ENCODE measurements at regions not wholly inside any gene's neighbourhood (a gene's known extent, or its start where the extent isn't known, plus 50 kb on each side); places are given as distances from the start of the nearest gene placed in this dataset.

DNA sequence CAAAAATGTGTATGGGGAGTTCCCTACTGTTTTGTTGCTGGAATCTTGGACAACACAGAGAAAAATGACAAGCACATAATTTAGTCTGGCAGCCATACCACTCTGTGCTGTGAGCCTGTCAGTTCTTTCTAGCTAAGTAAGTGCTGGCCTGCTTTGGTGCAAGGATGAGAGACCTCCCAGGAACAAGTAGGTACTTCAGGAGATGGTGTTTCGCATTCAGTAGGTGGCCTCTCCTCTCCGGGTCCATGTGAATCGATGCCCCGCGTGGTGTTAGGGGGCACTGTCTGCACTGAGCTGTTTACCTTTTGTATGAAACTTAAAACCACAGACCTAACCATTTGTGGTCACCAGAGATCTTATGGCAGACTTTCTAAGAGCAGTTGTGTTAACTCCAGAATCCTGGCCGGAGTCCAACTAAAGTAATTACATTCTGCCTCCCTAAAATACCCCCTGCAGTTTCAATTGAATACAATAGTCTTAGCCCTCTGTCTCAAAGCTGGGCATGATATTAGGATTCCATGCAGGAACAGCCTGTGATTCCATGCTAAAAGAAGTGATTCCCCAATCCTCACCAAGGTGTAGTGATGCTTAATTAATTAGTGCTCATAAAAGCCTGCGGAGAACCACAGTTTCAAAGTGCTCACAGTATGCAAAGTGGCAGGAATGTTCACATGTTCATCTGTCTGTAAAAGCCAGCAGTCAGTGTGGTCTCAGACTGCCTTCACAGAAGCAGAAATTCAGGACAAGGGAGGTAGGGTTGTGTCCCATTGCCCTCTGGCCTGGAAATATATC is 64.2 kb downstream of the LLPH start:
- peak; percentile 91 for DNase-seq

DNA sequence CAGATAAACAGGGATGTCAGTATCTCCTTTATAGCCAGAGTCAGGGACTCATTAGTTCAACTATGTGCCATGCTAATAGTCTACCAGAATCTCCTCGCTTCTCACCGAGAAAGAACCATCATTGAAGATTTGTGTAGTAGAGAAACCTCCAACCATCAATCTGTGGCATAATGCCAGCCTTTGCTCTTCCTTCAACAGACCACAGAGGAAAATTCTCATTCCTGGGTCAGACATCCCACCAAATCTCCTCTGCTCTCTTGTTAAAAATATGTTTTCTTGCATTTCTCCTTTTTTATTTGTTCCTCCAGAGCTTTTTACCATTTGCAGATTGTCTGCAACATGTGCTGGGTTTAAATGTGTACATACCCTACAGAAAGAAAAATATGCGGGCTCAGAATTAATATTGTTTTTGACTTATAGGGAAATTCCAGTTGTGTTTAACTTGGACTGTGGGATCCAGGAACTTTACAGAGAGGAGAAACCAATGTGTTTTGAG is 64.9 kb downstream of the LLPH start:
- DNase-seq, result no peak

DNA sequence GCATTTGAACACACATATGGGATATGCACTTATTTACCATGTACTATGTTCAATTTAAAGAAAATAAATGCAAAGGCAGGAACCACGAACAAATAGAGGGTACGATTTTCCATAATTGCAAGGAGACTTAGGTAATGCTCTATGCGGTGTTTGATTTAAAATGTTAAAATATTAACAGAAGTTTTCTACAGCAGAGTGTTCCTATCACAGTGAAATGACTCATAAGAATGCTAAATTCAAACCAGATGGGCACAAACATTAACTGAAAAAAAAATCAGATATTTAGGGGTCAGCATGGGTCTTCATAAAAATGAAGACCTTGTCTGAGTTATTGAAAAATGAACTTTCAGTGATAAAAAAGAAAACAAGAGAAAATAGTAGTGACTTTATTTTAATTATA is 65.4 kb downstream of the LLPH start:
- DNase-seq, result no peak

DNA sequence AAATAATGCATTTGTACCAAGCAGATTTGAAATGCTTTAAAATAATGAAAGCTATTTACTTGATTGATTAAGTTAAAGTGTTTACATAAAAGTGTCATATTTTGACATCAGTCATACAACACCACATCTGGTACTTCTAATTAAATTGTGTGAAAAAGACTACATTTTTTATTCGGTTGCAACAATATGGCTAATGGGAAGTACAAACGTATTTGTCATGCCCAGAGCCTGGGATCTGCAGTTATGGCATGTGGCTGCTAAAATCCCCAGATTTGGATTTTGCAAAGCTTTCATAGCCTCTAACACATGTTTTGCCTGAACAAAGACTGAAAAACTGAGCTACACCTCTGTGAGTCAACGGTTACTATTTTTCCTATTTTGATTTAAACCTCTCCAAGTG is 66.6 kb downstream of the LLPH start:
- DNase-seq, result no peak

DNA sequence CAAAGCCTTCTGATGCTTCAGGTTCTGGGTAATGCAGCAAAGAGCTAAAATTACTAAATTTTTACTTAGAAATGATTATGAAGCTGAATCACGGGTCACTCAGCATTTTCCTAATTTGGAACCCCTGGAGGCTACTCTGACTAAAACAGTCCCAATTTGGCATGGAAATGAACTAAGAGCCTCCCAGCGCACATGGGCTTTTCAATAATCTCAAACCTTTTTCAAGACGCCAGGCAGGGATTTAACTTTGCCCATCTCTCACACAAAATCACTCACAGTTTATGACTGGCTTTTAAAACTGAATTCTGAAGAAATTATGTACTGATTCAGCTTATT is 68.3 kb downstream of the LLPH start:
- DNase-seq, result no peak

DNA sequence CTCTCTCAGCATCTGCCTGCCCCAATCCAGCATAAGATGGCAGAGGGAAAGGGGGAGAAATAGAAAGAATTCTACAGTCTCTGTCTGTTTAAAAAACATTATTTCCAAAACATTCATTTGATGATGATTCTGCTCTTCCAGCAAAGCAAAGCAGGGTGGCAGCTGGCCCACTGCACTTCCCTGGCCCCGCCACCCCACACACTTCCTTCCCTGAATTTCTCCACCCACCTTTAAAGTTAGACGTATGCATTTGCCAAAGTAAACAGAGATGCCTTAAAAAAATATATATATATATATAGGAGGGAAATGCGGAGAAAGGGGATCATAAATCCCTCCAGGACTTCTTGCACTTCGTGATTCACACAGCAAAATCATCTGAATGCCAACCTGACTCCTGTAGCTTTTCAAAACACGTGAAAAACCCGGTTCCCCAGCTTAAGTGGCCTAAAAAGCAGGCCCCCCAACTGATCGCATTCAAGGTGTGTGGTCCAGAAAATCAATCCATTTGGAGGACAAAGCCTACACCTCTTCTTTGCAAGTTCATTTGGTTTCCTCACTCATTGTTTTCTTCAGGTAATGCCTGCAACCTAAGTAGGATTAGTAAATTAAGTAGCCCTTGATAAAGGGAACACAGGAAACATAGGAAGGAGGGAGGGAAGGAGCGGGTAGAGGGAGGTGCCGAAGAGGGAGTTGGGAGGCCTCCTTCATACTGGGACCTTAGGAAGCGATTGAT is 68.8 kb downstream of the LLPH start:
- DNase-seq, result no peak

DNA sequence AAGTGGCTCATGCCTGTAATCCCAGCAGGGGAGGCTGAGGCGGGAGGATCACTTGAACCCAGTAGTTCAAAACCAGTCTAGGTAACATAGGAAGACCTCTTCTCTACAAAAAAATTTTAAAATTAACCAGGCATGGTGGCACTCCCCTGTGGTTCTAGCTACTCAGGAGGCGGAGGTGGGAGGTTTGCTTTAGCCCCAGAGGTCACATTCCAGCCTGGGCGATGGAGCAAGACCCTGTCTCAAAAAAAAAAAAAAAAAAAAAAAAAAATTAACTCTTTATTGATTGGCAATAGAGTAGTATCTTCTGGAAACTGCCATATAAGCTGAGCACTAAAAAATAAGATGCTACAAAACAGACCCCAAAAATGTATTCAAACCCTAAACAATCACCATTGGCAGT is 69.5 kb downstream of the LLPH start:
- DNase-seq, result no peak

DNA sequence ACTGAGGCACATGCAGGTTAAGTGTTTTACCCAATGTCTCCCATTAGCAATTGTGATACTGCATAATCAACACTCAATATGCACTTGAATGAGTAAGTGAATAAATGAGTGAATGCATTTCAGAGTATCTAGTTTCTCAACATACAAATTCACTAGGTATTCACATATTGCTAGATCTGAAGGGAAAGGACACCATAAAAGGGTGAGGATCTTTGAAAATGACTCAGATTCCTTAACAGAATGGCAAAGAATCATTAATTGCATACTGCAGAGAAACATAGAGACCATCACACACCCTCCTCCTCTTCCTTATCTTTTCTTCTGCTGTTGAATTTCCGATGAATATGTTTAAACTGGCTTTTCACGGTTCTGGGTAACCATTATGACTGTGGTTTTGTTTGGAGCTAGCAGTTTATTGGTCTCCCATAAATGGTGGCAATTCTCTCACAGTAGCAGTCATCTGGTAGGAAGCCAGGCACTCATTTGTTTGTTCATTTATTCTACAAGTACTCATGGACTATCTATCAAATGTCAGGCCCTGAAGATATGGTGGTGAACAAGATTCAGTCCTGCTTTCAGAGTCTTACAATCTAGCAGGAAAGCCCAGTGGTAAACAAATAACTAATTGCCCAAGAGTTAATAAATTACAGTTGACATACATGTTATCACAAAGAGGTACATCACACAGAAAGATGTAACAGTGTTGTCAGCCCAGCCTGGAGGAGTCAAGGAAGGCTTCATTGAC is 70.2 kb downstream of the LLPH start:
- no peak for DNase-seq

DNA sequence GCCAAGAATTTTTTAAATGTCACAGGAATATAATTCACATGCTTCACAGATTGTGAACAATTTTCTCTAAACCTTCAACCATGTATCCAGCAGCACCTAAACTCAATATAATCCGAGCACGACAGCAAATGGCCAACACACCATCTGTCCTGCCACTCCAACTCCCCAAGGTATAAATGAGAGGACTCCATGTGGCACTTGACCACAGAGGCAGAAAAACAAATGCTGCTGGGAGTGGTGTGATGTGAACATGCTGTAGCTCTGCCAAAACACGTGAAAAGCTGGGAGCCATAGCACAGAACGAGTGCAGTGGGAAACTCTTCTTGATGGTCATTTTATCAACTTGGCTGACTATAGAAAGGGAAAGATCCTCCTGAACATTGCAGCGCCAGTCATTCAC is 70.9 kb downstream of the LLPH start:
- DNase-seq, result peak; percentile 79

DNA sequence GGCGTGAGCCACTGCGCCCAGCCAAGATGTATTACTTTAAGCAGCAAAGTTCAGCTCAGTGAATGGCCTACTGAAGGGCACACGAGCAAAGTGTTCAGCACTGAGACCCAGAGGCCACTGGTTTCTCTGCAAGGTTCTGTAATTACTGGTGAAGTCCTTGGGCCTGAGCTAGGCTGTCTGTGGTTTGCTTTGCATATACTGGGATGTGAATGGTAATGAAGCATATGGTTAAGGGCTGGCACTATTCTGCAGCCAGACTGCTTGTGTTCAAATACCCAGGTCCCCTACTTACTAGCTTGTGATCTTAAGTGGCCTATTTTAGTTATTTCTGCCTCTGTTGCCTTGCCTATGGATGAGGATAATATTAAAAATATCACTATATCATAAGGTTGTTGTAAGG is 72.0 kb downstream of the LLPH start:
- no peak for DNase-seq

DNA sequence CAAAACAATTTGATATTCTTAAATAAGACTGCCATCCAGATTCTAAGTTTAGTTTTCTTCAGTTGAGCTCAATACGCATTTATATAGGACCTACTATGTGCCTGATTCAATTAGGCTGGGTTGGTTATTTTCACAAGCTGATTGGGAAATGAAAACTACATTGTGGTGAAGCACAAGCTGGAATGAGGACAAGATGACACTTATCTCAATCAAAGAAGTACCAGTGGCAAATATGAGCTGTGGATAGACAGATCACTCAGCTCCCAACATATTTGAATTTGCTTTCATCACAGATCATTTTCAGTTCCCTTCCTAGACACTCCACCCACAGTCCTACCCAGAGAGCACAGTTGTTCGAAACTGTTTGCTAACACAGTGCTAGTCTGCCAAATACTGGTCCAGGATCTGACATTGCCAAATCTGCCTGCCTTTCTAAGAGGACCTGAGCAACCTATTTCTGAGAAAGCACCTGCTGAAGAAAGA is 74.7 kb downstream of the LLPH start:
- no peak for DNase-seq

DNA sequence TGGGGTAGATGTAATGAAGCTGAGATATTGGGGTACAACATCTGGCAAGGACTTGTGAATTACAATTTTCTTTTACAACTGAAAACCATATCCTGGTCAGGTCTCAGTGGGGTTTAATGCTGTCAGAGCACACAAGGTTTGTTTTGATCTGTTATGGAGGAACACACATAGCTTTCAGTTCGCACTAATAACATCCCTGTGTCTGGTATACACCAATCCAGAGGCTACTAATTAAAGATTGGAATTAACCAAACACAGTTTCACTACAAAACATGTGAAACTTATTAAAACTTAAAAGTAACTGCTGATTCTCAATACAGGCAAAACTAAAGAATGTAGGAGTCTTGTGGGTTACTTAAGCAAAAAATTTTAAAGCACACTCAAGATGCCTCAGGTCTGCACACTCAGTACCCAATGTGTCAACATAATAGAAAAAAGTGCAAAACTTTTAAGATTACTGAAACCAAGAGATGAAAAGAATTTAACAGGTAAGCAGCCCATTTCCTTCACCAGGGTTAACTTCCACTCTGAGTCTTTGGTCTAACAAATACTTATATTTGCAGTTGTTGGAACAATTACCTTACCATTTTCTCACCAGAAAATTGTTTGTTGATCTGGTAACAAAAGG is 77.4 kb downstream of the LLPH start:
- DNase-seq, result no peak

DNA sequence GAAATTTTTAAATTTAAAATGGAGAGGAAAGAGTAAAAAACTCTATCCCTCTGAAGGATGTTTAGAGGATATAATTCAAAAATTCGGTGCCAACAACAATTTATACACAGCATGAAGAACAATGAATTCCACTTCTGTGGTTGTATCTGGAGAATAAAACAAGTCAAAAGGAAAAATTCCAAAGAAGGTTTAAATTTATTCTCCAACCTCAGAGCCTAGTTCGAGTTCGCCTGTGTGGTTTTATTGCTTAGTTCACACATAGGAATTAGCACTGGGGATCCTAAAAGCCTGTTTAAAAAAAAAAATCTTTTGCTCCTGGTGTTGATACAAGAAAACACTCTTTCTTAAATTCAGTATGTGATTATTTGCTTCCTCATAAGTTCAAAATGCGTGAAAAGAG is 79.2 kb downstream of the LLPH start:
- no peak for DNase-seq

DNA sequence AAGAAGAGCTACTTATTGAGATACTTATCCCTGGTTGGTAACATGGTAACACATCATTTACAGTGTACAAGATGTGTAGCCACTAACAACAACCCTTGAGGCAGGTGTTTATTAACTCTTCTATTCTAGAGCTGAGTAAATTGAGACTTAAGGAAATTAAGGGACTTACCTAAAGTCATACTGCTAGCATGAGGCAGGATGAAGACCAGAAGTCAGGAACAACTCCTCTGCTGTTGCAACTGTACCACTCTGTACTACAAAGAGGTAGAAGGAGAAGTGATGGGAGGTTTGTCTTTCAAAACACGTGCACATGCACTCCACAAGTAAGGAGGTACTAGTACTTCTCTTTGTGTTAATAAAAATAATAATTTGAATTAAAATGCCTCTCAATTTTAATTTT is 79.9 kb downstream of the LLPH start:
- DNase-seq, result no peak

DNA sequence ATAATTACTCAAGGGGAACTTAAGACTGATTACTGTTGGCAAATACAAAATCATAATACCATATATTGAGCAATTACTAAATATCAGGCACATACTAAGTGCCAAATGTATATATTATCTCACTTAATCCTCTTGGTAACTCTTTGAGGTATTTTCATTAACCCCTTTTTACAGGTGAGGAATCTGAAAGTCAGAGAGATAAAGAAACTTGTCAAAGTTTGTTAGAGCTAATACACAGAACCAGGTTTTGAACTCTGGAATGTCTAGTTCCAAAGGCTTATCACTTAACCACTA is 80.3 kb downstream of the LLPH start:
- no peak for DNase-seq

DNA sequence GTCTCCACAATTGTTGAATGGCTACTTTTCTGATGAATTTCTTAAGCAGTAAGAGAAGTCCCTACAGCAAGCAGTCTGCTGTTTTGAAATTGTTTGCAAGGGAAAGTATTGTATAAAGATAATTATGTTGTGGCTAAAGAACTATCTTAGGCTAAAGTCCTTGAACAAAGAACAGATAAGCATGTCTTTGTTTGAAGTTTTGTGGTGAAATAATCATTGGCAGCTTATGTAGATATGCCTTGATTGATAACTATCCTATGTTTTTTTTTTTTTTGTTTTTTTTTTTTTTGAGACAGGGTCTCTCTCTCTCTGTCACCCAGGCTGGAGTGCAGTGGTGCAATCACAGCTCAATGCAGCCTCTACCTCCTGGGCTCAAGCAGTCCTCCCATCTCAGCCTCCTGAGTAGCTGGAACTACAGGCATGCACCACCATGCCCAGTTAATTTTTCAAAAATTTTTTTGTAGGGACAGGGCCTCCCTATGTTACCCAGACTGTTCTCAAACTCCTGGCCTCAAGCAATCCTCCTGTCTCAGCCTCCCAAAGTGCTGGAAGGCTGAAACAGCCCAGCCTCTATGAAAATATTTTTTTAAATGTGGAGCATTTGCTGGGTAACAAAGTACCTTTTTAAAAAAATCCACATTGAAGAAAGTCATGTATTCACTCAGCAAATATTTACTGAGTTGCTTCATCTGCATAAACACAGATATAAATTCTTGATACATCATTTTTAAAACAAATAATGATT is 80.8 kb downstream of the LLPH start:
- DNase-seq, result no peak

DNA sequence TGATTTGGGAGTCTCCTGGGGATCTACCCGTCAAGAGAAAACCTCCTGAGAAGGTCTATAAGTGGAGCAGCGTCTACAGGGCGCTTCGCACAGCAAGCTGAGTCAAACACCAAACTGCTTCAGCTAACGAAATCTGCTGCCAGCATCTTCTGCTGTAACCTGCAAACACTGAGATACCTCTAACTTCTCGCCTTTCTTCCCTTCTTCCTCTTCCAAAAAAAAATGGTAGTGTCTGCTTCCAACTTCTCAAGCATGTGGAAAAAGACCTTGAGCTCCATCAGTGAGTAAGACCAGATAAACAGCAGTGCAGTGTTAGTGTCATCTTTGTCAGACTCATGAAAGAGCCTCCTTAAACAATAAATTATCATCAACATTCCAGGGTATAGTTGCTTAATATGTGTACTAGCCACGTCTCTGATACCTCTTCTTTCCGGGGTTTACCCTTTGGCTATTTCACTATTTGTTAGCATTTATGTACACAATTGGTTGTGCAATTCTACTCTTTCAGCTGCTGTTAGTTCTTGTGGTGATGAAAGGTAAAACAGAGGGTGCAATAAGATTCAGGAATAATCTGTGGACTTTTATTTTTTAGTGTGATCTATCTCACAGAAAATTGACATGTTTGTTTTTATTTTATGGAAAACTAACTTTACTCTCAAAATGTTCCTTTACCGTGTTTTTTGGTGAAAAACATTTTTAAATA is 81.6 kb downstream of the LLPH start:
- DNase-seq, result no peak

DNA sequence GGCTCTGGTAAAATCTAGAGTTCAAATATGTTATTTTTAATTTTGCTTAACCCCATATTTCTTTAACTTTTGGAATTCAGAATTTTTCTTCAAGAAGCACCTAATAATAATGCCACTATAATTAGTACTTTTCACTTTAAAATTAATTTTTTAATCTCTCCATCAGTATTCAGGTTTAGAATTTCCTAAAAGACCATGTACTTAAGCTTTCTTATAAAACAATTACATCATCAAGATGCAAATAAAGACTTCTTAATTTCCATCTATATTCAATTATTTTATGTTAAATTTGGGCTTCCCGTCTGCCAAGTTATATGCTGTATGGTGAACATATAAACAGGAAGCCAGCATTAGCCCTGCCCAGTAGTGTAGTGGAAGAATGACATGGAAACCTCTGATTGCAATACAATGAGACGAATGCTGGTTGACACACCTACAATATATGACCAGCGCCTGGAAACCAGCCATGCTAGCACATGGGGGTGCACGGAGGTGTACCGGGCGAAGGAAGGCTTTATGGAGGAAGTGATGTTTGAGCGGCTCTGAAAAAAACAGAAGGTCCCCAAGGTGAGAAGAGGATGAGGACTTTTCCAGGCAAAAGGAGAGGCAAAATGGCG is 82.2 kb downstream of the LLPH start:
- no peak for DNase-seq

DNA sequence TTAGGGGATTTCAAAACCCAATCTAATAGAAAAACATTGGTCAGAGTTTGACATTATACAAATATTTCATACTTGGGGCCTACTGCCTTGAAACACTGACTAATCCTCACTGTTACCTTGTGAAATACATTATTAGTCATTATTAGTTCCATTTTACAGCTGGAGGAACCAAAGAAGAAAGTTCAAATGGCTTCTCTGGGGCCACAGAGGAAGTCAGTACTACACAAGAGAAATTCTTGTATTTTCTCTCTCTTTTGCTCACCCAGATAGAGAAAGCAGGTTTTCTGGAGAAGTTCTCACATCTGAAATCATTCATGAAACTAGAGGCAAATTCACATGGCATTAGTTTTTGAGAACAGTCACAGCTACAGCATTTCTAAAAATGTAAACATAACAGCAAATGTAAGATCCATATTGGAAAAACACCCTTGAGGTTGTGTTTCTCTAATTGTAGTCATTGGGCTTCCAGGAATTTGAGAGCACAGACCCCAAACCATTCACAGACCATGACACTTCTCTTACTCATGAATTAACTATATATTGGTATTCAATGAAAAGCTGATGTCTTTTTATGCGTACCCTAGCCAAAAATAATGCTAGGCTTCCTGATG is 83.0 kb downstream of the LLPH start:
- no peak for DNase-seq

DNA sequence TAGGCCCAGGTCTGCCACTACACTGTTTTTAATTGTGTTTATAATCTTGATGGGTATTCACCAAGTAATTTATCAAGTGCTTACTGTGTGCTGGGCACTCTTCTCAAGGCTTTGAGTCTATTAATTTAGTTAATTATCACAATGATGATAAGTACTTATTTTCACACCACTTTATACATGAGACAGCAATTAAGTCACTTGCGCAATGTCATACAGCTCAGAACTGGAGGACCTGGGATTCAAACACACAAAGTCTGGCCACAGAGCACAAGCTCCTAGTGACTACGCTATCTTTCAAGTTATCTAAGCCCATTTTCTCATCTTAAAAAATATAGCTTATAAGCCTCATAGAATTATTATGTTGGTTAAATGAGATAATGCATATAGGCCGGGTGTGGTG is 85.0 kb downstream of the LLPH start:
- DNase-seq, result no peak

DNA sequence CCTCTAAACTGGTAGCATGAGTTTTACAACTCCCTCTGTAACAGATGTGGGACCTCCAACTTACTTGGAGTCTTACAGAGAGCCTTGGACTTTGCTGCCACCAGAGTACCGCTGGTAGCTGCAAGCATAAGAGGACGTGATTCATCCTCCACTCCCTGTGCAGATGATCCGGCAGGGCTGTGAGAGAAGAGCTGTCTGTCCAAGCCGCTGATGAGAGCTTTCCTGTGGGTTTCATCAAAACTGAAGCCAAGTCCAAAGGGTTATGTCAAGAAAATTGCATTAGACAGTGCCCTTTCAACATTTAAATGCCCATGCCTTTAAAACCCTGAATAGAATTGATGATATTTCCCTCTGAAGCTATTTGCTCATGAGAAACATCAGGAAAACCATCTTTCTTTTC is 85.8 kb downstream of the LLPH start:
- no peak for DNase-seq
